Peyer's patch (tissue), 4 donors: ENCODE measurements at regions not wholly inside any gene's neighbourhood (a gene's known extent, or its start where the extent isn't known, plus 50 kb on each side); places are given as distances from the start of the nearest gene placed in this dataset.

Experiments used
- DNase-seq, 3 donors: peaks; one replicate each; pipeline ENCODE4 v3.0.0-alpha.2; 2017 to 2019
- H3K27ac ChIP-seq, 4 donors: fragments of 200-600 bp; sonication (generic); one replicate each; pipeline ENCODE4 v1.5.1; 2016 to 2019
- H3K27me3 ChIP-seq, 2 donors: fragments of 200-600 bp; sonication (generic); one replicate each; pipeline ENCODE4 v1.5.1; 2019
- H3K36me3 ChIP-seq, 3 donors: fragments of 200-600 bp; sonication (generic); one replicate each; pipeline ENCODE4 v1.5.1; 2016 to 2019
- H3K4me1 ChIP-seq, 4 donors: fragments of 200-600 bp; sonication (generic); one replicate each; pipeline ENCODE4 v1.5.1; 2016 to 2019
- H3K4me3 ChIP-seq, 4 donors: fragments of 200-600 bp; sonication (generic); 1 replicate in 3 of 4; 2 replicates in 1 of 4; pipeline ENCODE4 v1.5.1; 2016 to 2019; ENCODE audit warnings: mild to moderate bottlenecking in 1 of 4
- H3K9me3 ChIP-seq, 4 donors: fragments of 200-600 bp; sonication (generic); one replicate each; pipeline ENCODE4 v1.5.1; 2016 to 2019; ENCODE audit warnings: mild to moderate bottlenecking in 1 of 4
- CTCF ChIP-seq, 6 experiments: fragments of 450-650 bp in 4 of 6; fragments of 200-600 bp in 2 of 6; sonication (generic) in 1 of 6; IDR thresholded peaks; one replicate each; pipeline ENCODE4 v1.5.1; 2017 to 2019; ENCODE audit warnings: antibody characterized with exemption in 6 of 6, mild to moderate bottlenecking in 3 of 6, moderate library complexity in 1 of 6
- POLR2A ChIP-seq, 2 donors: fragments of 450-650 bp; IDR thresholded peaks; one replicate each; pipeline ENCODE4 v1.5.1; 2017; ENCODE audit warnings: antibody characterized with exemption in 2 of 2, mild to moderate bottlenecking in 2 of 2, moderate library complexity in 2 of 2

DNA sequence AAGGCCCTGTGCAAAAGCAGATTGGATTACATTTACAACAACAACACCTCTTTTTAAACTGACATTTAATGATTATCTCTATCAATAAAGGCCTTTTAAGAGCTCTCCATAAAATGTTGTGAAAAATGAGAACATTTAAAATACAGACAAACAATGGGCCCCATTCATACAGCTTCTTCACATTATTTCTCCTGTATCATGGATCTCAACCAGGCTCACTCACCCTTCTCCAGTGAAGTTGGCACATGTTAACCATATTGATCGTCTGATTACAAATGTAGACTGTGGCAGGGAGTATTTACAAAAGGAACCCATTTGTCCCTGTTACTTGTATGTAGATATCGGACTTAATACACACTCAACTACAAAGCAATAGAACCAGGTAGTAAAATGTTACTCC lies 220.2 kb upstream of the BTG1 start:
- no peak for DNase-seq
- Histone ChIP-seq H3K27me3 (no peaks in the 10 kb centered on the region), H3K4me3 (no peak overlapping the region), H3K36me3 (no peaks in the 10 kb centered on the region), H3K4me1 (peaks cover 0 to 14% (median 5%) of the 10 kb centered on the region in 4 donors), H3K9me3 (no peaks in the 10 kb centered on the region), H3K27ac (peak overlapping the region in 2 of 4 donors; percentile 16 to 84)
- TF ChIP-seq CTCF (IDR thresholded peaks at IDR 0.05) (no peak), POLR2A (IDR thresholded peaks at IDR 0.05) (no peak)

DNA sequence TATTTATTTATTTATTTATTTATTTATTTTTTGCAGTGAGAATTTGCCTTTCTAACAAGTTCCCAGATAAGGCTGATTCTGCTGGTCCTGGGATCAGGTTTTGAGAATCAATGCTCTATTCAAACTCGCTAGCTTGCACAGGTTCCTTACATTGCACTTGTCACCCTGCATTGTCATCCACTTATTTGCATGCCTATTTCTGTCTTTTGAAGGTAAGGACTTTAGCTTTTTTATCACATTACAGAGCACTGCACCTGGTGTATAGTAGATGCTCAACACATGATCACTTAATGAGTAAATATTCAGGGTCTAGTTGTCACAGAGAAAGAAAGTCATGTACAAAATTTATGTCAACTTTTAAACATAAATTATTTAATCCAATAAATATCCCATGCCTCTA lies 219.7 kb upstream of the BTG1 start:
- Histone ChIP-seq H3K4me3 (no peak overlapping the region), H3K4me1 (peaks cover 0 to 14% (median 5%) of the 10 kb centered on the region in 4 donors), H3K27ac (peak overlapping the region in 2 of 4 donors; percentile 16 to 84), H3K9me3 (no peaks in the 10 kb centered on the region), H3K36me3 (no peaks in the 10 kb centered on the region), H3K27me3 (no peaks in the 10 kb centered on the region)
- DNase-seq, result no peak
- no peak for TF ChIP-seq CTCF (IDR thresholded peaks at IDR 0.05)
- no peak for TF ChIP-seq POLR2A (IDR thresholded peaks at IDR 0.05)

DNA sequence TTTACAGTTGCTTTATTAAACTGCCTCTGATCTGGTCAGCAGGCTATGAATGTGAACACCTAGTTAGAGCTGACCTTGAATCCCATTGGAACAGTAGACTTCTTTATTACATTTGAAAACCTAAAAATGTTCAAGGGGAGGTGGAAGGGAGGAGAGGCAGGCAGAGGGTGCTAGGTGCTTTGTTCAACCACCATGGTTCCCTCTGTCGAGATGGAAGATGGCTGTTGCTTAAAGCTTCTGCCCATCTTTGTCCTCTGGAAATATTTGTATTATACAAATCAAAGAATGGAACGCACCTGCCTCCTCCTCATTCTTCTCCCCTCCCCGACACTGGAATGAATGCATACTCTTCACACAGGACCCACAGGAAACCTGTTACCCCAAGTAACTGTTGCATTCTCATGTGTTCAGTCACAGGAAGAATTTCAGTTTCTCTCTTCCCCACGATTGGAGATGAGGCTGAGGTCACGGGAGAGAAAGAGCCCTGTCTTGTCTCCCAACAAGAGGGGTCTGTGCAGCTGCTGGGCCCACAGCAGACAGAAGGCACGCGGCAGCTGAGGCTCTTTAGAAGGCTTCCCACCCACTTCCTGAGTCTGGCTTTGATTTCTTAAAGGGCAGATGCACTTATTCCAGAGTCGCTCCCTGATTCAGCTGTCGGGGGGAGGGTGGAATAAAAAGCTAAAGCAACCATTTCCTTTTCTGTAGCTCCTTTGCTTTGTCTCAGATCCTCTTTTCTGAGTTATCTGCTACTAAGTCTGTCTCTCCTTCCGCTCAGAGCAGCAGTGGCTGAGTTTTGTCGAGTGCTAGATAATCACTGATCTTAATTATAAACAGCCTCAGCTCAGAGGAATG lies 217.9 kb upstream of the BTG1 start:
- TF ChIP-seq POLR2A (IDR thresholded peaks at IDR 0.05), result no peak
- no peak for TF ChIP-seq CTCF (IDR thresholded peaks at IDR 0.05)
- Histone ChIP-seq H3K4me3 (peak overlapping the region; percentile 4 to 30 (median 23)), H3K27me3 (no peaks in the 10 kb centered on the region), H3K9me3 (no peaks in the 10 kb centered on the region), H3K4me1 (peaks cover 0 to 14% (median 5%) of the 10 kb centered on the region in 4 donors), H3K27ac (peak overlapping the region; percentile 23 to 84 (median 52)), H3K36me3 (no peaks in the 10 kb centered on the region)
- DNase-seq, result peak in 2 of 3 donors; percentile 78 to 86

DNA sequence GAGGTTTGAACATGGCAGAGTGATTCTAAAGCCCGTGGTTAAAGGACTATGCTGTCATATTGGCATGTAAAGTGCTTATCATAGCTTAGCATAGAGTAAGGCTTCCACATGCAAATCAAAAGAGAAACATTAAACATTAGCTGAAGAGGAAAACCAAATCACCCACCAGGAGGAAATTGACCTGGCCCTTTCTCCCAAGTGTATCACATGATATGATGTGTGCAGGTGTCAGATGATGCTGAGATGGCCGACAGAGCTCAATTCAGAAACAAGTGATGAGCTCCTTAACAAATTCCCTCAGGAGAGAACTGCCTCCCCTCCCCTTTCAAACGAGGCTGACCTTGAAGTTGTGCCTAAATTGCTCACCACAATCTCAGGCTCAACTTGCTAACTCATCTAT lies 217.1 kb upstream of the BTG1 start:
- Histone ChIP-seq H3K27ac (peak overlapping the region; percentile 23 to 84 (median 52)), H3K9me3 (no peaks in the 10 kb centered on the region), H3K4me3 (peak overlapping the region in 1 of 4 donors; percentile 30), H3K36me3 (no peaks in the 10 kb centered on the region), H3K27me3 (no peaks in the 10 kb centered on the region), H3K4me1 (peaks cover 0 to 14% (median 5%) of the 10 kb centered on the region in 4 donors)
- peak in 2 of 3 donors; percentile 68 to 71 for DNase-seq
- TF ChIP-seq CTCF (IDR thresholded peaks at IDR 0.05), result no peak
- no peak for TF ChIP-seq POLR2A (IDR thresholded peaks at IDR 0.05)

DNA sequence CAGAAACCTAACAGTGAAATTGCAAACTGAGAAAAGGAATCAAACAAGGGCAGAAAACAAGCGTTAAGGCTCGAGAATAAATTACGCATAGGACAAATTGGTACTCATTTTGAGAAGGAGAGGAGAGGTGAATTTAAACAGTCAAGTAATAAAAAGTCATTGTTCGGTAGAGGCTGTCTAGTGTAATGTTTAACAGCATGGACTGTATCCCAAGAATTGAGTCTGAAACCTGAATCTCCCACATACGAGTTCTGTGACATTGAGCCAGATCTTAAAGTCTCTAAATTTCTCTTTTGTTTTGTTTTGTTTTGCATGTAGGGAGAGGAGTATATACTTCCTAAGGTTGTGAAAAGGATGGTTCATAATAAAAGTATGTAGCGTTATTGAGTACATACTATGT lies 216.5 kb upstream of the BTG1 start:
- Histone ChIP-seq H3K36me3 (no peaks in the 10 kb centered on the region), H3K4me1 (peaks cover 0 to 14% (median 5%) of the 10 kb centered on the region in 4 donors), H3K27ac (peak overlapping the region in 2 of 4 donors; percentile 75 to 84), H3K4me3 (no peak overlapping the region), H3K9me3 (no peaks in the 10 kb centered on the region), H3K27me3 (no peaks in the 10 kb centered on the region)
- no peak for DNase-seq
- TF ChIP-seq POLR2A (IDR thresholded peaks at IDR 0.05) (no peak), CTCF (IDR thresholded peaks at IDR 0.05) (no peak)
